ENCODE measurements at regions not wholly inside any gene's neighbourhood (a gene's known extent, or its start where the extent isn't known, plus 50 kb on each side); places are given as distances from the start of the nearest gene placed in this dataset.

DNA sequence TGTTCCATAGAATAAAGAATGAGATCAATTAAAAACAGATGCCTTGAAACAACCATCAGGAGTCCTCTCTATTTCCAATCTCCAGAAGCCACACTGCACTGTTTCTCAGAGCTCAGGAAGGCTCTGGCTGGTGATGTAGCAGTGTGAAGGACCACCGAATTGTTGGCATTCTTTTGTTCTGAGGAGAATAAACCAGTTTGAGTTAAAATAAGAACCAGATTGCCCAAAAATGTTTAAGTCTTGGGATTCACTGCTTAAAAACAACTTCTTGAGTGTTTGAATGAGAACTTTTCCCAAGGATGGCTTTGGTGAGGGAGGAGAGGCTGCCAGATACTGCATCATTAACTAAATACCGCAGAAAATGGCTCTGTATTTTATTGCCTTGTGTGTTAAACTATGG is 341.2 kb downstream of the C12orf75 start:
- peak; percentile 55 for DNase-seq (ENCODE audit: extremely low read depth, low read depth)
- no peak overlapping the region for H3K4me3 ChIP-seq (replicated peaks; ENCODE audit: low read depth, low read length)
- TF ChIP-seq, protein P1, sequence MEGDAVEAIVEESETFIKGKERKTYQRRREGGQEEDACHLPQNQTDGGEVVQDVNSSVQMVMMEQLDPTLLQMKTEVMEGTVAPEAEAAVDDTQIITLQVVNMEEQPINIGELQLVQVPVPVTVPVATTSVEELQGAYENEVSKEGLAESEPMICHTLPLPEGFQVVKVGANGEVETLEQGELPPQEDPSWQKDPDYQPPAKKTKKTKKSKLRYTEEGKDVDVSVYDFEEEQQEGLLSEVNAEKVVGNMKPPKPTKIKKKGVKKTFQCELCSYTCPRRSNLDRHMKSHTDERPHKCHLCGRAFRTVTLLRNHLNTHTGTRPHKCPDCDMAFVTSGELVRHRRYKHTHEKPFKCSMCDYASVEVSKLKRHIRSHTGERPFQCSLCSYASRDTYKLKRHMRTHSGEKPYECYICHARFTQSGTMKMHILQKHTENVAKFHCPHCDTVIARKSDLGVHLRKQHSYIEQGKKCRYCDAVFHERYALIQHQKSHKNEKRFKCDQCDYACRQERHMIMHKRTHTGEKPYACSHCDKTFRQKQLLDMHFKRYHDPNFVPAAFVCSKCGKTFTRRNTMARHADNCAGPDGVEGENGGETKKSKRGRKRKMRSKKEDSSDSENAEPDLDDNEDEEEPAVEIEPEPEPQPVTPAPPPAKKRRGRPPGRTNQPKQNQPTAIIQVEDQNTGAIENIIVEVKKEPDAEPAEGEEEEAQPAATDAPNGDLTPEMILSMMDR (IDR thresholded peaks at IDR 0.05; ENCODE audit: low read depth, low read length, missing control alignments): no peak

DNA sequence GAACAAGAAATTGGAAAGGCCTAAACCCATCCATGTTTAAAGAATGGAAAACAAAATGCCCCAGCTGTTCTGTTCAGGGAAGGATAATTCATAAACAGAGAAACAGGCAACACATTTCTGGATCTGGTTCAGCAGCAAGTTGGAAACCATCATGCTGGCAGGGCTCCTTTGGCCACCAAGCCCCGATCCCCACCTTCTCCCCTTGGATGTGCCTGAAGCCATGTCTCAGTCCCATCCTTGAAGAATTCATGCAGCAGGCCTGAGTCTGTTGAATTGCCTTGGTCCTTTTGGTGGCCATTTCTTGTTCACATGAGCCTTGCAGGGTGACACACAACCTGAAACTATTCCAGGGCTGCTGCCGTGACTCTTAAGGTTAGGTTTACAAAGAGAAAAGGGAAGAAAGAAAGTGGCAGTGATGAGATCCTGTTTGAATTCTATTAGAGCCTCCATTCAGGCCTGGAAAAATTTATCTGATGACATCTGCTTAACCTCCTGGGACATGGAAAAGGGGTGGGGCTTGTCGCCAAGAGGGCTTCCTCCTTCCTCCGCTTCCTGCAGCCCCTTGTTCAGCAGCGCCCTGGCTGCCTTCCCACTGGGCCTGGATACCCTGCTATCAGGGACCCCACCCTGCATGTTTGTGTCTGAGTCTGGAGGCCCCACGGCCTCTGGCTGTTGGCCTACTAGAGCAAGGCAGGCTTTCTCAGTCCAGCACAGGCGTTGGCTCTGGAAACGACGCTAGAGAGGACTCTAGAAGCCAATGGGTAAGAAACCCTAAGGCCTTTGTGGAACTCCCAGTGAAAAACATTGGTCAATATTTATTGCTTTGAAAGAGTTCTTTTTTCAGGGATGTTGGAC is 341.9 kb downstream of the C12orf75 start:
- no peak overlapping the region for H3K4me3 ChIP-seq (replicated peaks; ENCODE audit: low read depth, low read length)
- TF ChIP-seq, protein P1 (IDR thresholded peaks at IDR 0.05; ENCODE audit: low read depth, low read length, missing control alignments): no peak
- no peak for DNase-seq (ENCODE audit: extremely low read depth, low read depth)

DNA sequence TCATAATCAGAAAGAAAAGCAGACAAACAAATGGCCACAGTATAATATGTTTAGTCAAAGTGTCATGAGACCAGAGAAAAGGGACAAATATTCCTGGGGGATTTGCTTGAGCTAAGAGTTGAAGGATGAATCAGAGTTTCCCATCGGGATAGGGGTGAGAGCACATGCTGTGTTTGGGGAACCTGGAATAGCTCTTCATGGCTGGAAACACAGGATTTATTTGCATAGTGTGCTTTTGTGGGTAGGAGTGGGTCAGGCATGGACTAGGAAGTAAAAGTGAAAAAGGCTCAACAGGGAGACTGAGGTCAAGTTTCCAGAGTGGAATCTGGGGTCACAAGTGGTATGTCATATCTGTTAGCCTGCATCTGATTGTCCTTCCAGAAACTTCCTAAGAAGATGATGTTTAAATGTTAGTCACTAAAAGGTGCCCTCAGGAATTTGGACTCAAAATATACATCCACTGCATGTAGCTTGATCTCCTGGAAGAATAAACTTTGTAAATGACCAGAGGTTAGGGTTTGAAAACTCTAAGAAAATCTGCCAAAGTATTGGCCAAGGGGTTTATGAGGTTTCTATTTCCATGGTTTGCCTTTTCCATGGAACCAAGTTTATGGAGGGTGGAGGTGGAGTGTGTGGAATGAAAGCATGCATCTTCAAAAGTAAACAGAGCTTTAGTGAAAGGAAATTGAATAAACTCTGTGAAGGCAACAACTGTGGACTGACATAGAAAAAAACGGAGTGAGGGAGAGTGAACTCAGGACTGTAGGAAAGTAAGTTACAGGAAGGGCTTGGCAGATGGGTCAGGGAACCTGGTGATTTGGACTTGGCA is 344.6 kb downstream of the C12orf75 start:
- TF ChIP-seq, protein P1 (IDR thresholded peaks at IDR 0.05; ENCODE audit: low read depth, low read length, missing control alignments): no peak
- DNase-seq (ENCODE audit: extremely low read depth, low read depth): no peak
- H3K4me3 ChIP-seq (replicated peaks; ENCODE audit: low read depth, low read length): no peak overlapping the region

DNA sequence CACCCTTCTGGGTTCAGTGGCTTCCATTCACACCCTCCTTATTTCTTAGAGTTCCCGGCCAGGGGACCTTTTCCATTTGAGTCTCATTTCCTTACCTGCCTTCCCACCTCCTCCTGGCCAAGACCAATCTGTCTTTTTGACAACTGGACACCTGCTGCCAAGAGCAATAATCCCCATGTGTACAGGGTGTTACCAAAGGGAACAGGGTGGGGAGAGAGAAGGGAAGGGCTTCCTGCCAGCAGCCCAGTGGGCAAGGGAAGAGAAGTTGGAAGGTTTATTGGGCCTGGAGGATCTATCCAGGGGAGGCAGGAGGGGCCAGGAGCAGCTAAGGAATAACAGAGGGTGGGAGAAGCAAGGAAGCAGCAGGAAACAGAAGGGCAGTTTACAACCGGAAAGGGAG is 346.2 kb downstream of the C12orf75 start:
- no peak for DNase-seq (ENCODE audit: extremely low read depth, low read depth)
- TF ChIP-seq, protein P1 (IDR thresholded peaks at IDR 0.05; ENCODE audit: low read depth, low read length, missing control alignments): no peak
- no peak overlapping the region for H3K4me3 ChIP-seq (replicated peaks; ENCODE audit: low read depth, low read length)

DNA sequence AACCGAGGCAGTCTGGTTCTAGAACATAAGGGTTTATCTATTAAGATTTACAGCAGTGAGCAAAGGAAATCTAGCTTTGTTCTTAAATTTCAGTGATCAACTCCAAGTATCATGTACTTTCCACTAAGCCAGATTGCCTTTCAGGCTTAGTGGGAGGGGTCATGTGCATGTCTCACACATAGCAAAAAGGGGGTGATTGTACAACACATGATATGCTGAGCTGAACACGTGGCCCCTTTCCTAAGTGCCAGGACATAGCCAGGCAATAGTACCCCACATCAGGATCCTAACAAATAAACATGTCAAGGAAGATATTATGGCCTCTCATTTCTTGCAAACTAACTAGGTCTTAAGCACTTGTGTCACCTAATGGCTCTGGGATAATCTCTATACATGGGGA is 347.2 kb downstream of the C12orf75 start:
- DNase-seq (ENCODE audit: extremely low read depth, low read depth): no peak
- TF ChIP-seq, protein P1 (IDR thresholded peaks at IDR 0.05; ENCODE audit: low read depth, low read length, missing control alignments): no peak
- H3K4me3 ChIP-seq (replicated peaks; ENCODE audit: low read depth, low read length): no peak overlapping the region

DNA sequence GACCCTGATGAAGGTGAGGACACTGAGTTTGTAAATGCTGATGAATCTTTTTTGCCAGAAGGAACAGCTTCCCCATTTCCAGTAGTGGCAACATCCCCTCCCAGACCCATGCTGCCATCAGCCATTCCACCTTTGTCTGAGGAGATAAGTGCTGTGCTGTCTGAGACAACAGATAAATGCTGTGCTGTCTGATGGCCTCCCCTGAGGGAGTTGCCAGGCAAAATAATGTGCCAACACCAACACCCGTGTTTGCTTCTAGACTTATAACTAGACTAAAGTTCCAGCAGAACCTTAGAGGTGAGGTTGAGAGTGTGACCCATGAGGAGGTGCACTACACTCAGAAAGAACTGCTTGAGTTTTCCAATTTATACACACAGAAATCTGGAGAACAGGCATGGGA is 349.5 kb downstream of the C12orf75 start:
- TF ChIP-seq, protein P1 (IDR thresholded peaks at IDR 0.05; ENCODE audit: low read depth, low read length, missing control alignments): no peak

More for the DNA sequence above, 349.5 kb downstream of the C12orf75 start:
- DNase-seq (ENCODE audit: extremely low read depth, low read depth): no peak
- H3K4me3 ChIP-seq (replicated peaks; ENCODE audit: low read depth, low read length): no peak overlapping the region
